HEK293T (cell line): ENCODE measurements at regions not wholly inside any gene's neighbourhood (a gene's known extent, or its start where the extent isn't known, plus 50 kb on each side); places are given as distances from the start of the nearest gene placed in this dataset.

Source experiments
- ARNT ChIP-seq: fragments of 450-650 bp; IDR thresholded peaks from 2 replicates; pipeline ENCODE4 v1.6.1; 2017; ENCODE audit warnings: mild to moderate bottlenecking
- BHLHE40 ChIP-seq: fragments of 450-650 bp; IDR thresholded peaks from 2 replicates; pipeline ENCODE4 v1.6.1; 2016; ENCODE audit warnings: mild to moderate bottlenecking, moderate library complexity, borderline replicate concordance
- CTBP1 ChIP-seq: fragments of 450-650 bp; IDR thresholded peaks from 2 replicates; pipeline ENCODE4 v1.6.1; 2016; ENCODE audit warnings: borderline replicate concordance
- ELF4 ChIP-seq: fragments of 450-650 bp; IDR thresholded peaks from 2 replicates; pipeline ENCODE4 v1.6.1; 2017; ENCODE audit warnings: antibody characterized with exemption
- FOXA1 ChIP-seq: fragments of 450-650 bp; IDR thresholded peaks from 2 replicates; pipeline ENCODE4 v1.6.1; 2016; ENCODE audit warnings: mild to moderate bottlenecking
- FOXK2 ChIP-seq: fragments of 450-650 bp; IDR thresholded peaks from 2 replicates; pipeline ENCODE4 v1.6.1; 2016; ENCODE audit warnings: mild to moderate bottlenecking
- FOXM1 ChIP-seq: fragments of 450-650 bp; IDR thresholded peaks from 2 replicates; pipeline ENCODE4 v1.6.1; 2017; ENCODE audit warnings: mild to moderate bottlenecking, borderline replicate concordance
- L3MBTL2 ChIP-seq: fragments of 450-650 bp; conservative IDR thresholded peaks from 2 replicates; pipeline ENCODE4 v1.6.1; 2016; ENCODE audit warnings: mild to moderate bottlenecking
- LEF1 ChIP-seq: fragments of 450-650 bp; IDR thresholded peaks from 2 replicates; pipeline ENCODE4 v1.6.1; 2017; ENCODE audit warnings: mild to moderate bottlenecking, borderline replicate concordance
- PKNOX1 ChIP-seq: fragments of 450-650 bp; IDR thresholded peaks from 2 replicates; pipeline ENCODE4 v1.6.1; 2016
- SP1 ChIP-seq: fragments of 450-650 bp; IDR thresholded peaks from 2 replicates; pipeline ENCODE4 v1.6.1; 2017
- SUZ12 ChIP-seq: fragments of 450-650 bp; IDR thresholded peaks from 2 replicates; pipeline ENCODE4 v1.6.1; 2016; ENCODE audit warnings: mild to moderate bottlenecking
- TARDBP ChIP-seq: fragments of 450-650 bp; IDR thresholded peaks from 2 replicates; pipeline ENCODE4 v1.6.1; 2016

GRCh38 chrX:74242484-74243138 is 61.4 kb upstream of the ZCCHC13 start:
- no peak for TF ChIP-seq SUZ12
- TF ChIP-seq ARNT: no peak
- no peak for TF ChIP-seq ELF4
- no peak for TF ChIP-seq SP1
- TF ChIP-seq LEF1: no peak
- no peak for TF ChIP-seq FOXM1
- TF ChIP-seq FOXK2: no peak
- TF ChIP-seq TARDBP: no peak
- TF ChIP-seq PKNOX1: no peak
- no peak for TF ChIP-seq BHLHE40
- TF ChIP-seq L3MBTL2: no peak
- no peak for TF ChIP-seq FOXA1
- no peak for TF ChIP-seq CTBP1
